ENCODE measurements at regions not wholly inside any gene's neighbourhood (a gene's known extent, or its start where the extent isn't known, plus 50 kb on each side); places are given as distances from the start of the nearest gene placed in this dataset.
"Not testable (repeated sequence)": the region's sequence is repeated elsewhere in the genome, so short reads cannot be mapped to it uniquely, and the experiment has no call there.

GRCh38 chr14:48563489-48563888 is 888.1 kb upstream of the MDGA2 start:
- TF ChIP-seq SUZ12 (IDR thresholded peaks at IDR 0.05; ENCODE audit: extremely low read depth, insufficient read depth, insufficient read length) (no peak), YY1 (IDR thresholded peaks at IDR 0.05; ENCODE audit: insufficient read depth, insufficient read length) (no peak), ZNF274 (IDR thresholded peaks at IDR 0.05; ENCODE audit: low read depth, low read length) (no peak)
- Histone ChIP-seq H3K9me3 (ENCODE audit: insufficient read depth, low read length) (peaks cover 27% of the 10 kb centered on the region; the same call in 1 of the 2 replicates), H3K27me3 (ENCODE audit: insufficient read depth, insufficient read length) (no peaks in the 10 kb centered on the region), H3K4me1 (ENCODE audit: insufficient read depth, insufficient read length) (no peaks in the 10 kb centered on the region), H3K9ac (ENCODE audit: insufficient read length, low read depth) (no peak overlapping the region), H3K36me3 (ENCODE audit: insufficient read depth, insufficient read length, low read length) (no peaks in the 10 kb centered on the region), H3K4me3 (ENCODE audit: insufficient read length, low read depth) (no peak overlapping the region)
- no peak for DNase-seq (ENCODE audit: low read depth, low spot score)

- not testable (repeated sequence) for H3K4me1 ChIP-seq (ENCODE audit: insufficient read depth, insufficient read length); DNase-seq (ENCODE audit: low read depth, low spot score)
These were observed 886.0 kb upstream of the MDGA2 start for GRCh38 chr14:48561438-48561837.

GRCh38 chr14:48560421-48560820 is 885.0 kb upstream of the MDGA2 start:
- no peak for TF ChIP-seq YY1 (IDR thresholded peaks at IDR 0.05; ENCODE audit: insufficient read depth, insufficient read length)
- no peak for TF ChIP-seq SUZ12 (IDR thresholded peaks at IDR 0.05; ENCODE audit: extremely low read depth, insufficient read depth, insufficient read length)
- no peak for TF ChIP-seq ZNF274 (IDR thresholded peaks at IDR 0.05; ENCODE audit: low read depth, low read length)

More at GRCh38 chr14:48561438-48561837, 886.0 kb upstream of the MDGA2 start:
- peaks cover 27% of the 10 kb centered on the region; the same call in 1 of the 2 replicates for H3K9me3 ChIP-seq (ENCODE audit: insufficient read depth, low read length)
- not testable (repeated sequence) for H3K9ac ChIP-seq (ENCODE audit: insufficient read length, low read depth); H3K4me3 ChIP-seq (ENCODE audit: insufficient read length, low read depth); H3K27me3 ChIP-seq (ENCODE audit: insufficient read depth, insufficient read length); H3K36me3 ChIP-seq (ENCODE audit: insufficient read depth, insufficient read length, low read length)

GRCh38 chr14:48553443-48553842 is 878.0 kb upstream of the MDGA2 start:
- H3K9ac ChIP-seq (ENCODE audit: insufficient read length, low read depth), result no peak overlapping the region
- no peaks in the 10 kb centered on the region for H3K27me3 ChIP-seq (ENCODE audit: insufficient read depth, insufficient read length)
- H3K9me3 ChIP-seq (ENCODE audit: insufficient read depth, low read length), result no peaks in the 10 kb centered on the region
- no peak overlapping the region for H3K4me3 ChIP-seq (ENCODE audit: insufficient read length, low read depth)
- no peaks in the 10 kb centered on the region for H3K4me1 ChIP-seq (ENCODE audit: insufficient read depth, insufficient read length)
- no peak for DNase-seq (ENCODE audit: low read depth, low spot score)
- H3K36me3 ChIP-seq (ENCODE audit: insufficient read depth, insufficient read length, low read length), result no peaks in the 10 kb centered on the region
- TF ChIP-seq ZNF274 (IDR thresholded peaks at IDR 0.05; ENCODE audit: low read depth, low read length), result no peak
- no peak for TF ChIP-seq YY1 (IDR thresholded peaks at IDR 0.05; ENCODE audit: insufficient read depth, insufficient read length)
- no peak for TF ChIP-seq SUZ12 (IDR thresholded peaks at IDR 0.05; ENCODE audit: extremely low read depth, insufficient read depth, insufficient read length)

More at GRCh38 chr14:48560421-48560820, 885.0 kb upstream of the MDGA2 start:
- Histone ChIP-seq H3K36me3 (ENCODE audit: insufficient read depth, insufficient read length, low read length) (no peaks in the 10 kb centered on the region), H3K4me1 (ENCODE audit: insufficient read depth, insufficient read length) (no peaks in the 10 kb centered on the region), H3K9ac (ENCODE audit: insufficient read length, low read depth) (no peak overlapping the region), H3K9me3 (ENCODE audit: insufficient read depth, low read length) (peaks cover 27% of the 10 kb centered on the region; the same call in 1 of the 2 replicates), H3K4me3 (ENCODE audit: insufficient read length, low read depth) (no peak overlapping the region), H3K27me3 (ENCODE audit: insufficient read depth, insufficient read length) (no peaks in the 10 kb centered on the region)
- no peak for DNase-seq (ENCODE audit: low read depth, low spot score)

GRCh38 chr14:48546996-48547395 is 871.6 kb upstream of the MDGA2 start:
- no peak for TF ChIP-seq YY1 (IDR thresholded peaks at IDR 0.05; ENCODE audit: insufficient read depth, insufficient read length)
- TF ChIP-seq ZNF274 (IDR thresholded peaks at IDR 0.05; ENCODE audit: low read depth, low read length), result no peak
- no peak for TF ChIP-seq SUZ12 (IDR thresholded peaks at IDR 0.05; ENCODE audit: extremely low read depth, insufficient read depth, insufficient read length)
- Histone ChIP-seq H3K9me3 (ENCODE audit: insufficient read depth, low read length) (no peaks in the 10 kb centered on the region), H3K27me3 (ENCODE audit: insufficient read depth, insufficient read length) (no peaks in the 10 kb centered on the region), H3K9ac (ENCODE audit: insufficient read length, low read depth) (no peak overlapping the region), H3K4me3 (ENCODE audit: insufficient read length, low read depth) (no peak overlapping the region), H3K36me3 (ENCODE audit: insufficient read depth, insufficient read length, low read length) (no peaks in the 10 kb centered on the region), H3K4me1 (ENCODE audit: insufficient read depth, insufficient read length) (no peaks in the 10 kb centered on the region)
- no peak for DNase-seq (ENCODE audit: low read depth, low spot score)

- H3K4me3 ChIP-seq (ENCODE audit: insufficient read length, low read depth), result no peak overlapping the region
- no peak for DNase-seq (ENCODE audit: low read depth, low spot score)
- H3K4me1 ChIP-seq (ENCODE audit: insufficient read depth, insufficient read length), result no peaks in the 10 kb centered on the region
- H3K9ac ChIP-seq (ENCODE audit: insufficient read length, low read depth), result no peak overlapping the region
- no peaks in the 10 kb centered on the region for H3K9me3 ChIP-seq (ENCODE audit: insufficient read depth, low read length)
- TF ChIP-seq YY1 (IDR thresholded peaks at IDR 0.05; ENCODE audit: insufficient read depth, insufficient read length), result no peak
- no peak for TF ChIP-seq ZNF274 (IDR thresholded peaks at IDR 0.05; ENCODE audit: low read depth, low read length)
- no peak for TF ChIP-seq SUZ12 (IDR thresholded peaks at IDR 0.05; ENCODE audit: extremely low read depth, insufficient read depth, insufficient read length)
- H3K36me3 ChIP-seq (ENCODE audit: insufficient read depth, insufficient read length, low read length), result no peaks in the 10 kb centered on the region
- no peaks in the 10 kb centered on the region for H3K27me3 ChIP-seq (ENCODE audit: insufficient read depth, insufficient read length)
These were observed 862.2 kb upstream of the MDGA2 start for GRCh38 chr14:48537600-48537999.

- no peaks in the 10 kb centered on the region for H3K27me3 ChIP-seq (ENCODE audit: insufficient read depth, insufficient read length)
- H3K36me3 ChIP-seq (ENCODE audit: insufficient read depth, insufficient read length, low read length), result no peaks in the 10 kb centered on the region
- no peak overlapping the region for H3K4me3 ChIP-seq (ENCODE audit: insufficient read length, low read depth)
- DNase-seq (ENCODE audit: low read depth, low spot score), result peak; percentile 27
- H3K9me3 ChIP-seq (ENCODE audit: insufficient read depth, low read length), result no peaks in the 10 kb centered on the region
- no peak overlapping the region for H3K9ac ChIP-seq (ENCODE audit: insufficient read length, low read depth)
- H3K4me1 ChIP-seq (ENCODE audit: insufficient read depth, insufficient read length), result no peaks in the 10 kb centered on the region
- TF ChIP-seq YY1 (IDR thresholded peaks at IDR 0.05; ENCODE audit: insufficient read depth, insufficient read length), result no peak
These were observed 860.9 kb upstream of the MDGA2 start for GRCh38 chr14:48536318-48536717.

GRCh38 chr14:48527832-48528231 is 852.4 kb upstream of the MDGA2 start:
- TF ChIP-seq YY1 (IDR thresholded peaks at IDR 0.05; ENCODE audit: insufficient read depth, insufficient read length), result no peak
- no peak for TF ChIP-seq SUZ12 (IDR thresholded peaks at IDR 0.05; ENCODE audit: extremely low read depth, insufficient read depth, insufficient read length)
- TF ChIP-seq ZNF274 (IDR thresholded peaks at IDR 0.05; ENCODE audit: low read depth, low read length), result no peak
- no peaks in the 10 kb centered on the region for H3K36me3 ChIP-seq (ENCODE audit: insufficient read depth, insufficient read length, low read length)
- H3K4me1 ChIP-seq (ENCODE audit: insufficient read depth, insufficient read length), result no peaks in the 10 kb centered on the region
- no peak for DNase-seq (ENCODE audit: low read depth, low spot score)
- H3K4me3 ChIP-seq (ENCODE audit: insufficient read length, low read depth), result no peak overlapping the region
- H3K9ac ChIP-seq (ENCODE audit: insufficient read length, low read depth), result no peak overlapping the region
- H3K27me3 ChIP-seq (ENCODE audit: insufficient read depth, insufficient read length), result no peaks in the 10 kb centered on the region
- no peaks in the 10 kb centered on the region for H3K9me3 ChIP-seq (ENCODE audit: insufficient read depth, low read length)
